Umbilical cord (tissue), 1 donor: ENCODE measurements at regions not wholly inside any gene's neighbourhood (a gene's known extent, or its start where the extent isn't known, plus 50 kb on each side); places are given as distances from the start of the nearest gene placed in this dataset.

ENCODE experiments used
- DNase-seq: peaks from one replicate; pipeline ENCODE4 v3.0.0-alpha.2; 2015; ENCODE audit warnings: low spot score

DNA sequence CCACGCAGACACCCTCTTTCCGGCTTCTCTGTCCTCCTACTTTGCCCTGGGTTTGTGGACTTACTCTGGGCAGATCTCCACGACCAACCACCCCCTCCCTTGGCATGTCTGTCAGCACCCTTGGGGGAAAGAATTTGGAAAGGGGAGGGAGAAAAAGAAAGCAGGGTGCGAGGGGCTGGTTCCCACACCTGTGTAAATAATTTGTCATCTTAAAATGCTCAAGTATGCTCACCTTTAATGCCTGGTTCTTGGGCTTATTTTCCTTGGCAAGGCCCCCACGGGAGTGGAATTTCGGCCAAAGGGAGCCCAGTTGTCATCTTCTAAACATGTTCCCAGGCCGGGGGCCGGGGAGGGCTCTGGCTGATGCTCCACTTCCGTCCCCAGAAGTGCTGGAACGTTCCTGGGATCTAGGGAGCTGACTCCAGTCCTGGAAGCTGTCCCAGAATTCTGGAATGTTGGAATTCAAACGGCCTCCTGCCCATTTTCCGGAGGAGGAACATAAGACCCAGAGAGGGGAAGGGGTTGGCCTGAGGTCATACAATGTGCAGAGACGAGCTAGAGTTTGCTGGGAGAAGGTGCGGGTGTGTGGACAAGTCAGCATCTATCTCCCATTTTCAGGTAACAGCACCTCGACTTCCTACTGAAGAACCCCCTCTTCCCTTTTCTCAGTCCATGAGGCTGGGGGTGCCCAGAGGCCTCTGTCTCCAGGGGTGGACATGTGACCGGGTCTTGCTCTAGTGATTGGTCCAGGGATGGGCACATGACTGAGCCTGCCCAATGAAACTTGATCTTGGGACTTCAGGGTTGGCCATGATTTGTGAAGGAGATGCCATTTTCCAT lies 122.3 kb downstream of the CEBPB start:
- DNase-seq: peak; percentile 85

DNA sequence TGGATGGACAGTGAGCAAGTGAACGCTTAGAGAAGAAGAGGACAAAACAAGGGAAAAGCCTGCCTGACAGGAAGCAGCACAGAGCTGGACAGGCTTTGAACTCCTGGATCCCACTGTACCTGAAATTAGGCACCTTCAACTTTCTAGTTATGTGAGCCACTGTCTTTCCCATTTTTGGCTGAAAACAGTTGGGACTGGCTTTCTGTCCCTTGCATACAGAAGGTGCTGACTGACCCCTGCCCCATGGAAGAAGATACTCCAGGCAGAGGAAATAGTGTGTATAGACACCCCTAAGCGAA lies 122.8 kb downstream of the CEBPB start:
- no peak for DNase-seq

DNA sequence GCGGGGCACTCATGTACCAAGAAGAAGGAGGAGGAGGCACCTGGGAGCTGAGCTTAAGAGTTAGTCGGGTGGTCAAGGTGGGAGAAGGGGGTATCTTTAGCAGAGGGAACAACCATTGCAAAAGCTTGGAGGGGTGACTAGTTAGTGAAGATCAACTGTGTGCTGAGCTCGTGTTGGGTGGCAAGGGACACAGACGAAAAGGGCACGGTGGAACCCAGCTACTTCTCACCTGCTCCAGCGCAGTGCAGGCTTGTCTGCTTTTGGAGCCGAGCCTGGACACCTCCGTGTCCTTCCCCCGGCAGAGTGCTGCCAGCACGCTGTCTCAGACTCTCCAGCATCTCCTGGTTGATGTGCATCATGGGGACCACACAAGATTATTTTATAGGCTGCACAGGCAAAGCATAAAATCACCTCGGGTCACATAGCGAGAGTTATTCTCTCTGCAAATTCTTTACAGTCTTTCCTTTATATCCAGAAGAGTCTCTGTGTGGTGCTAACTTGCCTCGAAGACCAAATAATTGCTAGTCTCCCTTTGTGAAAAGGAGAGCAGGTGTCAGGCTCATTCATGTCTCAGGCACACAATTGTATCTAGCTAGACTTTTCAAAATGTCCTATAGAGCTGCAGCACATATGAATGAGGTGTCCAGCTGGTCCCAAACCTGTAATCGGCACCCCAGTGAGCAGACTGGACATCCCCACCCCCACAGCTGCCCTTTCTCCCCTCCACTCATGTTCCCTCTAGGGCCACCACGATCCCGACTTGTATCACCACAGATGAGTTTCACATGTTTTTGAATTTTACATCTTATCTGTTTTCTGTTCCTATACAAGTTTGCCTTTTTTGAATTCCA lies 123.4 kb downstream of the CEBPB start:
- no peak for DNase-seq

DNA sequence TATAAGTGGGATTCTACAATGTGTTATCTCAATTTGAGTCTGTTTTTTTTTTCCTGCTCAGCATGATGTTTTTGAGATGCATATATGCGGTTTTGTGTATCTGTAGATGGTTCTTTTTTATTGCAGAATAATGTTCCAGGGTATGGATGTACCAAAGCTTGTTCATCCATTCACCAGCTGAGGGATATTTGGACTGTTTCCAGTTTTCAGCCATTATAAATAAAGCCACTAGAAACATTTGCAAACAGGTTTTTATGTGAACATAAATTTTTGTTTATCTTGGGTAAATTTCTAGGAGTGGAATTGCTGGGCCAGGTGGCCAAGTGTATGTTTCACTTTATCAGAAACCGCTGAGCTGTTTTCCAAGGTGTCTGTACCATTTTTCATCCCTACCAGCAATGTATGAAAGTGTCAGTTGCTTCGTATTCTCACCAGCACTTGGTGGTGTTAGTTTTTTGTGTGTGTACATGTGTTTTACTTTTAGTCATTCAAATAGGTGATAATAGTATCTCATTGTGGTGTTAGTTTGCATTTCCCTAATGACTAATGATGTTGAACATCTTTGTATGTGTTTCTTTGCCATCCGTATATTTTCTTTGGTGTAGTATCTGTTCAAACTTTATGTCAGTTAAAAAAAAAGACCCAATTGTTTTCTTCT lies 124.2 kb downstream of the CEBPB start:
- no peak for DNase-seq

DNA sequence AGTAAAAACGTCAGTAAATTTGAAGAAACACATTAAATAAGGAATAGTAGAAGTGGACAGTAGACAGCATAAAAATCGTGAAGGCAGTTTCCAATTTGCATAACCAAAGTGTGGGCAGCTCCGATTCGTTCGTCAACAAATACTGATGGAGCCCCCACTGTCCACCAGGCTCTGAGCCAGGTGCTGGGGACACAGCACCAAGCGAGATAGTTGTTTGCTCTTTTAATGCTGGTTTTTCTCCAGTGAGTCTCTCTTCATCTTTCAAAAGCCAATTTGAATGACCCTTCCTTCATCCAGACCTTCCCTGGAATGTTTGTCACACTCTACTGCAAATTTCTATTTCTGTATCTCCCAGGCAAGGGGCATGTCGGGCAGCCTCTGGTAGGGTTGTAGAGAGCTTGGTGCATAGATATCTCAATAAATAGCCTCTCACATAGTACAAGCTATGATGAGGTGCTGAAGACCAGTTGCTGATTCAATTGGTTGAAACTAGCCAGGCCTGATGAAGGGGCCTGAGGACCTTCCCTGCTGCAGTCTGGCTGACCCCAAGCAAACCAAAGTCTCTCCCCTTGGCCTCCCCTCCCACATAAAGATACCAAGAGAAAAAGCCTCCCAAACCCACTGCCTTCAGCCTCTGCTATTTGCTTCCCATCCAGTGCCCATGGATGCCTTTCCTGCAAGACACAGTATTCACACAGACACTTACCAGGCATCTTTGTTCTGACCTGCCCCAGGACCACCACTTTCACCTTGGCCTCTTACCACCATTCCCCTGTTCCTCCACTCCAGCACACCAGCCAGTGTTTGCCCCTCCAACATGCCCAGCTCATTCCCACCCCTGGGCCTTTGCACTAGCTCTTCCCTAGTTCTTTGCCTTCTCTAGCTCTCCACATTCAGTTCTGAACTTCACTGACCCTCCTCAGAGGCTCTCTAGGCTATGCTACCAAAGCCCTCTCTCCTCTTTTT lies 125.2 kb downstream of the CEBPB start:
- no peak for DNase-seq

DNA sequence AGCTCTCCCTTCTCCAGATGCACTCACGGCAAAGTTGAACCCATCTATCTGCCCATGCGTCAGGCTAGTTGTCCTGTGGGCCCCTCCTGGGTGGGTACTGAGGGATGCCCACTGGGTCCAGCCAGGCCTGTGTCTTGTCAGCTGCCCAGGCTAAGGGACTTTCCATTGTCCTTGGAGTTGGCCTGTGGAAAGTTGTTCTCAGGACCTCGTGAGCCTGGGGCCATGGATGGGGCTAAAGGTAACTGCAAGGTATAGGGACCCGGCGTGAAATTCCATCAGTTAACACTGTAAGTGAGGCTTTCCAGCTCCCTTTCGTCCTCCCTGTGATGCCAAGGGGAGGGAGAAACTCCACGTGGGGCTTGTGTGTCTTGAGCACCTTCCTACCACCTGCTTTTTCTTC lies 126.5 kb downstream of the CEBPB start:
- DNase-seq: no peak

DNA sequence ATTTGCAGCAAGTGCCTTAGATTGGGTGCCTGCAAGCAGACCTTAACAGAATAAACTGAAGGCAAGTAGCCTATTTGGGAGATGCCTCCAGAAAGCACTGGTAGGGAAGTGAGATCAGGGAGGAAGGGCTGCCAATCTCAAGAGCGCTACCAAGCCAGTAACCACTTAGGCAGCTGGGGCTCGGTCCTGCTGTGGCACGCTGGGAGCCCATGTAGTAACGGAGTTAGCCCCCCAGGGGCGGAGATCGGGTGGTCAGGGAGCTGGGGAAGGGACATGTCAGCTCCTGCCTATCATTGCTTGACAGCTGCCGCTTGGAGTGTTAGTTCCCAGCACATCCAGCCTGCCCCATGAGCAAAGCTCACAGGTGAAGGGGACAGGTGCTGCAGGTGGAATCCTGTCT lies 127.0 kb downstream of the CEBPB start:
- DNase-seq: no peak

DNA sequence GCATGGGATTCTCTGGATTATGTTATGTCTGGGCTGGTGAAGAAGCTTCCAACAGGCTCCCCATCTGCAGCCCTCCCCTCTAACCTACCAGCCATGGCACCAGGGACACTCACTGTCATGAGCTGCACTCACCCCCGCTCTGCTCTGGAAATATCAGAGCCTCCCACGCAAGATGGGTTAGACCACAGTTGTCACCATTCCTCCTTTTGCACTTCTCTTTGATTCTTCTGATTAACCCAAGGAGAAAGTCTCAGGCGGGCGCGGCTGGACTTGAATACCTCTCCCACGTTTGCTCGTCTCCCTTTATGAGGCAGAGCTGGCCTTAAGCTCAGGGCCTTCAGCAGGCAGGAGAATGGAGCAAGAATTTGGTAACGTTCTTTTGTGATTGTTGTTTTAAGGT lies 128.1 kb downstream of the CEBPB start:
- no peak for DNase-seq

DNA sequence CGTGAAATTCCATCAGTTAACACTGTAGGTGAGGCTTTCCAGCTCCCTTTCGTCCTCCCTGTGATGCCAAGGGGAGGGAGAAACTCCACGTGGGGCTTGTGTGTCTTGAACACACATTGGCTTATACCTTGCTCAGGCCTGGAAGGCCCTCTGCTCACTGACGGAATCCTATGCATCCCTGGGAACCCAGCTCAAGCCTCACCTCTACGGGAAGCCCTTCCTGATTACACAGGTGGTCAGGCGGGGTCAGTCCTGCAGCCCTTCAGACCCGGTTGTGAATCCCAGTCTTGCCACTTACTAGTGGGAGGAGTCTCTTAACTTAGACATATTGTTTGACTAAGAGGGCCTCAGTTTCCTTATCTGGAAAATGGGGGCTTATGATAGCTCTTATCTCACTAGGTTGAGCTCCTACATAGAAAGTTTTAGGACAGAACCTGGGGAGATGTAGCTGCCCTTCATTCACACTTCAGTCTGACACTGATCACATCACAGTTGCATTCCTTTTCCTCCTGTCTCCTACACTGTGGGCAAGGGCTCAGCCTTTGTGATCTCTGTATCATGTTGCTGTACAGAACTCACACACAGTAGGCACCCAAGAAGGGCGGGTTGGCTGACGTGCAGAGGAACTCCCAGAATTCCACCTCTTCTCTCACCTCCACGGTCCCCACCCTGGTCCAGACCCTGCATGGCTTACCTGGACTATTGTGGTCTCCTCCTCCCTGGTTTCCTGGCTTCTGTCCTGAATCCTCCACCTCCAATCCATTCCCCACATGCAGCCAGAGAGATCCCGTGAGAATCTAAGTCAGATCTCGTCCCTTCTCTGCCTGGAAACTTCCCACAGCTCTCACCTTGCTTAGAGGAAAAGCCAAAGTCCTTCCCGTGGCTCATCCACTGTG lies 129.6 kb downstream of the CEBPB start:
- no peak for DNase-seq

DNA sequence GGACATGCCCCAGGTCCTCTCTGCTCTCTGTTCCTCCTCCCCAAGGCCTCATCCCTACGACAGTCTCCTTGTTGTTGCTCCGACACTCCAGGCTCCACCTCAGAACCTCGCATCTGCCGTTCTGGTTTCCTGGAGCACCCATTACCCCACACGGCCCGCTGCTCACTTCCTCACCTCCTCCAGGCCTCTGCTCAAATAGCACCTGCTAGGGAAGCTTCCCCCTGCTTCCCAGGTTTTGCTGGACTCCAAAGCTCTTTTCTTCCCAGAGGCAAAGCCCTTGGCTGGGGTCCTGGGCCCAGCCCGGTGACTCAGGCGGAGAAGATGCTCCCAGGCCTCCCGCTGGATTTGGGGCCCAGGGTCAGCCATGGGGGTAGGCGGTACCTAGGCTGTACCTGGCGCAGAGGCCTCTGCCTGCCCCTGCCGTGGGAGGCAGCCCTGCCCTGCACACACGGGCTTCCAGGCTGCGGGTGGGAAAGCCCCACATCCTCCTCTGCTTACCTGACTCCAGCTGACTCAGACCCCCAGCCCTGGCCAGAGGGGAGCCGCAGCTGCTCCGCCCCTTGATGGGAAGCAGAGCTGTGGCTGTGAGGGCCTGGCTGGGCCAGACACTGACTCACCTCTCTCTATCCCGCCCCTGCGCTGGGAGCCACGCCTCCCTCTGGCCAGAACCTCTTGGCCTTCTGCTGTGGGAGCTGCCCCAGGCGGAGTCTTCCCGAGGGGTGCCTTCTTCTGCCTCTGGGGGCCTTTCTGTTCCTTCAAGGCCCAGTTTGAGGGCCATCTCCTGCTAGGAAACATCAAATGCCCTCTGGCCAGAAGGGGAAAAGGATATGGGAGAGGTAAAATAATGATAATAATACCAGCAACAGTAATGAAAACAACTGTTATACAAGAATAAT lies 130.5 kb downstream of the CEBPB start:
- DNase-seq: peak; percentile 98

DNA sequence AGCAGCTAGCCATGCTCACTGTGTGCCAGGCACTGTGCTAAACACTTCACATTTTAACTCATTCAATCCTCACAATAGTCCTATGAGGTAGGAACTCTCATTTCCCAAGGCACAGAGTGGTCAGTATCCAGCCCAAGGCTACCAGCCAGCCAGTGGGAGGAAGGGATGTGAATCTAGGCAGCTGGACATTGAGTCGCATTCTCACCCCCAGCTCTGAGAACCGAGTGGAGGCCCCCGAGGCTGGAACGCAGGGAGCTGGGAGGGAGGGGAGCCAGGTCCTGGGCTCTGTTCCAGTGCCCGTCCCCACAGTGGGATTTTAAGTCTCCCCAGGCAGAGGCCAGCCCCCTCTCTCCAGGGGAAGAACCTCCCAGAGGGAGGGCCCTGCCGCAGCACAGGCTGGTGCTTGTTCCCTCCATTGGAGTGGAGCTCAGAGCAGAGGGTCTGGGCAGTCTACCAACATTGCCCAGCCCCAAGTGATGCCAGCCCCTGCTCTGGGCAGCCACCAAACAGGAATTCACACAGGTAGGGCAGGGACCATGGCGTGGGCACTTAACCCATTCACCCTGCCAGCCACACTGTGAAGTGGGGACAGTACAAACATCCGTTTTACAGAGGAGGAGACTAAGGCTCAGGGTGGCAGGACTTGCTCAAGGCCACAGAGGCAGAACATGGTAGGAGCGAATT lies 131.3 kb downstream of the CEBPB start:
- peak; percentile 93 for DNase-seq

DNA sequence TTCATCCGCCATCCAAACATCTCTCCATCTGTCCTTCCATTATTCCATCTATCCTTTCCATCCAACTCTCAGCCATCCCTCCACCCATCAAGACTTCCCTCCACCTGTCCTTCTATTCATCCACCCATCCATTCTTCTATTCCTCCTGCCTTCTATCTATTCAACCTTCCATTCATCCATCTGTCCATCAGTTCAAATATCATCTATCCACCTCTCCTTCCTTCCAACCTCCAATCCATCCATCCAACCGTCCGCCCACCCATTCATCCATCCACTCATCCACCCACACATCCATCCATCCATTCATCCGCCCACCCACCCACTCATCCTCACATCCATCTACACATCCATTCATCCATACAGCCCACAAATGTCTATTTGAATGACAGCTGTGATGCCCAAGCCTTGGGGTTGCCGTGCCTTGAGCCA lies 132.1 kb downstream of the CEBPB start:
- no peak for DNase-seq

DNA sequence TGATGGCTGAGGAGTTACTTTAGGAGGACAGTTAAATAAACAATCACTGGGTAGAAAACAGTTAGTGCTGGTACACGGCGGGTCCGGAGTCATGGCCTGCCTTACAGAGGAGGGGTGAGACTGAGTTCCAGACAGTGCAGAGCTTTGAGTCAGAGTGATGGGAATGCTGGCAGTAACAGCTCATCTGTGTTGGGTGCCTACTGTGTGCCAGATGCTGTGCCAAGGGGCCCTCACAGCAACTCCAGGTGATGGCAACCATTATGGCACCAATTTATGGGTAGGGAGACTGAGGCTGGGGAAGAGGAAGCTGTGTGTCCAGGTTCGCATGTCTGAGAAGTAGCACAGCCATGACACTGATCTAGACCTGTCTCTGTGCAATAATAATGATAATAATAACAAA lies 132.6 kb downstream of the CEBPB start:
- DNase-seq: no peak

DNA sequence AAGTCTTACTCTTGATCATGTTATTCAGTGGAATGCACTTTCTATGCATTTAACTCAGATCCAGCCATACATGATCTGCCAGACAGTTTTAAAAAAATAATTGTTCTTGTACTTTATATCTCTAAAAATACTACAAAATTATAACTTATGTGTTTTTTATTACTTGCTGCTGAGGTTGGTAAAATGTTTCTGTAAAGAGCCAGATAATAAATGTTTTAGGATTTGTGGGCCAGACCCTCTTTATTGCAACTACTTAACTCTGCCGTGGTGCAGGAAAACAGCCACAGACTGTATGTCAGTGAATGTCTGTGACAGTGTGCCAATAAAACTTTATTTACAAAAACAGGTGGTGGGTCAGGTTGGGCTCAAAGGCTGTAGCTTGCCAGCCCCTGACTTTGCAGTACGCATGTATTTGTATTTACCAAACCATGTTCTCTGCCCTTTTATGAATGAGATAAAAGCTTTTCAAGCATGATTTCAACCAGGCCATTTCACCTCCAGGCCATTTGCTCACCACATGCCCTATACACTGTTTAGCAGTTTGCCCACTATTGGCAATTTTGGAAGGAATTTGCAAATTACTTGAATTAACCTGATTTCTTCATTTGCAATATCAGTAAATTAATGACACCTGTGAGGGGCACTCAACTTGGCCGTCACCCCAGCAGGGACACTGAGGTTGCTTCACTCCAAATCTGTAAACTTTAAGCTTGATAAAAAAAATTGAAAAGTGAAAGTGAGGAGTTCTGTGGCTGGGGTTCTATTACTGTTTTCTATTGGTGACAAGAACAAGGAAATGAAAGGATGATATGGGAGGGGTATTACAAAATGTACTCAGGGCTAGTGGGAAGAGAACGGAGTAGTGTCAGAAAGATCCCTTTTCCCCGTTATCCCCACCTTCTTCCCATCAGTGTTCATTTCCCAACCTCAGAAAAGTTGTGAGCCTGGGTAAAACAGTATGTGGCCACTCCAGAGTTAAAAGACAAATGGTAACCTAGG lies 133.4 kb downstream of the CEBPB start:
- DNase-seq: no peak

DNA sequence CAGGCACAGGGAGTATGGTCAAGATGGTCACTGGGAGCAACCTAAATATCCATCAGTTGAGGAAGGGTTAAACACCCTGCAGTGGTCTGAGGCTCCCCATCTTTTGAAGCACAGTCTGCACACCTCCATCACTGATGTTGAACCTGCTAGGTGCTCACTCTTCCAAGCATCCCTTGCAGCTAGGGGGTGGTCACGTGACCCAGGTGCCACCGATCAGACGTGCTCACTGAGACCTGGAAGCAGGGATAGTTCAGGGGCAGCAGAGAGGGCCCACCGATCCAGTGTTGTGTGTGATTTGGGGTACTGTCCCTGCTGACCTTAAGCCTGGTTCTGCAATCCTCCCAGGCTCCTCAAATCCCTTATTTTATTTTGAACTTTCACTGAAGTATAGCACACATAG lies 134.6 kb downstream of the CEBPB start:
- no peak for DNase-seq

DNA sequence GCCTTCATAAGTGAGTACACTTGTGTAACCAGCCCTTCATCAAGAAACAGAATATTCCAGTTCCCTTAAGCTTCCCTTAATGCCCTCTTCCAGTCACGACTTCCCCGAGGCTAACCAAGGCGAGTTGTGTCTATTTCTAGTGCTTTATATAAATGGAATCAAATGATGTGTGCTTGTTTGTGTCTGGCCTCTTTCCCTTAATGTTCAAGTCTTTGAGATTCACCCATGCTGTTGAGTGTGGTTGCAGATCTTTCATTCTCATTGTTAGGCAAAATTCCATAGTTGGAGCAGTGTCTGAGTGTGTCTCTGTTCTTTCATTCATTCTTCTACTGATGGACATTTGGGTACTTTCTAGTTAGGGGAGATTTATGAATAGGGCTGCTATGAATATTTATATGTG lies 135.0 kb downstream of the CEBPB start:
- DNase-seq: peak; percentile 47

DNA sequence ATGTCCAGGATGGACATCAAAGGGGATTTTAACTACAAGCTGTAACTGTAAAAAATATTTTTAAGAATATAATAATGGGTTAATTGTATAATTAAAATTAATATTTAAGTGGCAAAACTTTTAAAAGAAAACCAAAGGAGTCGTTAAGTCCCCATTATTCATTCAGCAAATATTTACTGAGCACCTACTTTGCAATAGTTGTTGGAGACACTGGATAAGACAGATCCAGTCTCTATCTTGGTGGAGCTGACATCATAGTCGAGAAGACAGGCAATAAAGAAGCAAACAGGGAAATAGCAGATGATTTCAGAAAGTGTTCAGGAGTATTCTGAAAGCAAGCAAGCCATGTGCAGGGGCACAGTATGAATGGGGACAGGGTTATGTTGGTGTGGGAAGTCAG lies 137.0 kb downstream of the CEBPB start:
- no peak for DNase-seq
